Jurkat, Clone E6-1 (cell line): ENCODE measurements at regions not wholly inside any gene's neighbourhood (a gene's known extent, or its start where the extent isn't known, plus 50 kb on each side); places are given as distances from the start of the nearest gene placed in this dataset.

ENCODE experiments used
- DNase-seq: peaks from one replicate; pipeline ENCODE4 v3.0.0-alpha.2; 2011; ENCODE audit warnings: low read depth, low spot score
- H3K4me3 ChIP-seq: 2 replicates; pipeline ENCODE4 v1.5.1; 2011; ENCODE audit warnings: mild to moderate bottlenecking, low read length, control low read depth, moderate library complexity

- no peak for DNase-seq
- H3K4me3 ChIP-seq = no peak overlapping the region
Measured at GRCh38 chr5:68953875-68954617, 139.8 kb upstream of the SLC30A5 start.

- no peak for DNase-seq
- no peak overlapping the region for H3K4me3 ChIP-seq
Measured at GRCh38 chr5:68954618-68954910, 139.2 kb upstream of the SLC30A5 start.

GRCh38 chr5:68957591-68957990, 136.2 kb upstream of the SLC30A5 start:
- H3K4me3 ChIP-seq = no peak overlapping the region
- no peak for DNase-seq

- H3K4me3 ChIP-seq = no peak overlapping the region
- no peak for DNase-seq
Measured at GRCh38 chr5:68958428-68958827, 135.4 kb upstream of the SLC30A5 start.

- H3K4me3 ChIP-seq = no peak overlapping the region
- no peak for DNase-seq
Measured at GRCh38 chr5:68960456-68960855, 133.4 kb upstream of the SLC30A5 start.

- DNase-seq = no peak
- no peak overlapping the region for H3K4me3 ChIP-seq
Measured at GRCh38 chr5:68960961-68961360, 132.9 kb upstream of the SLC30A5 start.

- no peak for DNase-seq
- H3K4me3 ChIP-seq = no peak overlapping the region
Measured at GRCh38 chr5:68961762-68962161, 132.1 kb upstream of the SLC30A5 start.

- no peak overlapping the region for H3K4me3 ChIP-seq
- DNase-seq = no peak
Measured at GRCh38 chr5:68962757-68963484, 130.9 kb upstream of the SLC30A5 start.

- DNase-seq = no peak
Measured at GRCh38 chr5:68964679-68965078, 129.1 kb upstream of the SLC30A5 start.

GRCh38 chr5:68965926-68966325, 127.9 kb upstream of the SLC30A5 start:
- no peak for DNase-seq
- no peak overlapping the region for H3K4me3 ChIP-seq

More at GRCh38 chr5:68964679-68965078, 129.1 kb upstream of the SLC30A5 start:
- H3K4me3 ChIP-seq = no peak overlapping the region

GRCh38 chr5:68966596-68966995, 127.2 kb upstream of the SLC30A5 start:
- H3K4me3 ChIP-seq = no peak overlapping the region
- no peak for DNase-seq

- no peak overlapping the region for H3K4me3 ChIP-seq
- no peak for DNase-seq
Measured at GRCh38 chr5:68968429-68968828, 125.4 kb upstream of the SLC30A5 start.

- DNase-seq = no peak
- H3K4me3 ChIP-seq = no peak overlapping the region
Measured at GRCh38 chr5:68970617-68971016, 123.2 kb upstream of the SLC30A5 start.

- no peak for DNase-seq
- no peak overlapping the region for H3K4me3 ChIP-seq
Measured at GRCh38 chr5:68973696-68974095, 120.1 kb upstream of the SLC30A5 start.

- DNase-seq = no peak
- no peak overlapping the region for H3K4me3 ChIP-seq
Measured at GRCh38 chr5:68983043-68983442, 110.8 kb upstream of the SLC30A5 start.

GRCh38 chr5:68983959-68984358, 109.9 kb upstream of the SLC30A5 start:
- H3K4me3 ChIP-seq = no peak overlapping the region
- no peak for DNase-seq

GRCh38 chr5:68991279-68992084, 102.3 kb upstream of the SLC30A5 start:
- no peak overlapping the region for H3K4me3 ChIP-seq
- no peak for DNase-seq

- DNase-seq = no peak
- H3K4me3 ChIP-seq = no peak overlapping the region
Measured at GRCh38 chr5:68994645-68995044, 99.2 kb upstream of the SLC30A5 start.

GRCh38 chr5:68995845-68996545, 97.8 kb upstream of the SLC30A5 start:
- no peak for DNase-seq
- H3K4me3 ChIP-seq = no peak overlapping the region

GRCh38 chr5:68999181-68999580, 94.6 kb upstream of the SLC30A5 start:
- DNase-seq = no peak
- no peak overlapping the region for H3K4me3 ChIP-seq
